ENCODE measurements at regions not wholly inside any gene's neighbourhood (a gene's known extent, or its start where the extent isn't known, plus 50 kb on each side); places are given as distances from the start of the nearest gene placed in this dataset.

DNA sequence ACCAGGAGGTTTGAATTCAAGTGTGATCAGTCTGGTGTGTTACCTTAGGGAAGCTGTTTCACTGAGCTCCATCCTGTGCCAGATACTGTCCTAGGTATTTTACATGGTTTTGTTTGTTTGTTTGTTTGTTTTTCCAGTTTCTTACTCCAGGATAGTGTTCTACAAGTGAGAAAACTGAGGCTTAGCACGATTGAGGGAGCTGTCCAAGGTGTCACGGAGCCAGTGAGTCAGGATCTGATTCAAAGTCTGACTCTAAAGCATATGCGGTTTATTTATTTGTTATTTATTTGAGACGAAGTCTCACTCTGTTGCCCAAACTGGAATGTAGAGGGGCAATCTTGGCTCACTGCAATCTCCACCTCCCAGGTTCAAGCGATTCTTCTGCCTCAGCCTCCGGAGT, 79.7 kb upstream of the GNG2 start:
- intact Hi-C loops (cut with DNase I), result loop anchor here (1.0 to 2.0 kb wide), 2 partner anchors 128 to 497 kb away; no protein-coding TSS in a partner anchor

DNA sequence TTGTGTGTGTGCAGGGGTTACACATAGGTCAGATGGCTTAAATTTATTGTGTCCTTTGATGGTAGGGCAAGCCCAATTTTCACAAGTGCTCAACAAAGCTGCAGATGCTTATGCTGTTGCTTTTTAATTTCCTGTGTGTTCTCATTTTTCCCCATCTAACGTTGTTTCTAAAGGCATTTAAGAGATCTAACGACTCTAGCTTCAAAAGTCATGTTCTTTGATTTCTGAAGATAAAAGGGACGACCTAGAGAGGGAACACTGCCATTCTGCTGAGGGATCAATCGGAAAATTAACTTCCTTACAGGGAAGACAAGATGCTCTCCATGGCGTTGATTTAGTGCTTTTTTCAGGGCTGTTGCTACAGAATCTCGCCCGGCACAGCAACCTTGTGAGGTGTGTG, 79.0 kb upstream of the GNG2 start:
- TF ChIP-seq, protein P1, sequence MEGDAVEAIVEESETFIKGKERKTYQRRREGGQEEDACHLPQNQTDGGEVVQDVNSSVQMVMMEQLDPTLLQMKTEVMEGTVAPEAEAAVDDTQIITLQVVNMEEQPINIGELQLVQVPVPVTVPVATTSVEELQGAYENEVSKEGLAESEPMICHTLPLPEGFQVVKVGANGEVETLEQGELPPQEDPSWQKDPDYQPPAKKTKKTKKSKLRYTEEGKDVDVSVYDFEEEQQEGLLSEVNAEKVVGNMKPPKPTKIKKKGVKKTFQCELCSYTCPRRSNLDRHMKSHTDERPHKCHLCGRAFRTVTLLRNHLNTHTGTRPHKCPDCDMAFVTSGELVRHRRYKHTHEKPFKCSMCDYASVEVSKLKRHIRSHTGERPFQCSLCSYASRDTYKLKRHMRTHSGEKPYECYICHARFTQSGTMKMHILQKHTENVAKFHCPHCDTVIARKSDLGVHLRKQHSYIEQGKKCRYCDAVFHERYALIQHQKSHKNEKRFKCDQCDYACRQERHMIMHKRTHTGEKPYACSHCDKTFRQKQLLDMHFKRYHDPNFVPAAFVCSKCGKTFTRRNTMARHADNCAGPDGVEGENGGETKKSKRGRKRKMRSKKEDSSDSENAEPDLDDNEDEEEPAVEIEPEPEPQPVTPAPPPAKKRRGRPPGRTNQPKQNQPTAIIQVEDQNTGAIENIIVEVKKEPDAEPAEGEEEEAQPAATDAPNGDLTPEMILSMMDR (IDR thresholded peaks at IDR 0.05), result no peak
- H3K4me1 ChIP-seq, result no peaks in the 10 kb centered on the region
- no peak overlapping the region for H3K4me3 ChIP-seq
- no peaks in the 10 kb centered on the region for H3K36me3 ChIP-seq
- no peaks in the 10 kb centered on the region for H3K27me3 ChIP-seq
- H3K27ac ChIP-seq, result no peak overlapping the region
- peaks cover 0 to 4% of the 10 kb centered on the region in 2 donors for H3K9me3 ChIP-seq
- intact Hi-C loops (cut with DNase I), result loop anchor here (2.0 kb wide), 1 partner anchor 129 kb away; no protein-coding TSS in a partner anchor
- no peak for DNase-seq (ENCODE audit: low spot score in 2 of 2)

More for the DNA sequence above, 79.7 kb upstream of the GNG2 start:
- H3K4me3 ChIP-seq, result no peak overlapping the region
- no peaks in the 10 kb centered on the region for H3K9me3 ChIP-seq
- DNase-seq (ENCODE audit: low spot score in 2 of 2), result no peak
- H3K27ac ChIP-seq, result no peak overlapping the region
- TF ChIP-seq, protein P1 (IDR thresholded peaks at IDR 0.05), result no peak
- H3K27me3 ChIP-seq, result no peaks in the 10 kb centered on the region
- H3K4me1 ChIP-seq, result no peaks in the 10 kb centered on the region
- H3K36me3 ChIP-seq, result no peaks in the 10 kb centered on the region

DNA sequence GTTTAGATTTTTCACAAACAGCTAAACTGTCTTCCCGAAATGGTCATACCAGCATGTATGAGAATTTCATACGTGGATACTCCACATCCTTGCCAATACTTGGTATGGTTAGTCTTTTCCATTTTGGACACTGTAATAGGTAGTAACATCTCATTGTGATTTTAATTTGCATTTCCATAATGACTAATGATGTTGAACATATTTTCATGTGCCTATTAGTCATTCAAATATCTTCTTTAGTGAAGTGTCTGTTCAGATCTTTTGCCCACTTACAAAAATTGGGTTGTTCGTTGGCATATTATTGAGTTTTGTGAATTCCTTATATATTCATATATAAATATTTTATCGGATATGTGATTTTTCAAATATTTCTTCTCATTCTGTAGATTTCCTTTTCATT, 78.0 kb upstream of the GNG2 start:
- H3K27me3 ChIP-seq, result no peaks in the 10 kb centered on the region
- H3K36me3 ChIP-seq, result no peaks in the 10 kb centered on the region
- intact Hi-C loops (cut with DNase I), result no loop called here
- H3K27ac ChIP-seq, result no peak overlapping the region
- no peaks in the 10 kb centered on the region for H3K4me1 ChIP-seq
- H3K4me3 ChIP-seq, result no peak overlapping the region
- TF ChIP-seq, protein P1 (IDR thresholded peaks at IDR 0.05), result no peak
- H3K9me3 ChIP-seq, result peaks cover 0 to 7% of the 10 kb centered on the region in 2 donors
- no peak for DNase-seq (ENCODE audit: low spot score in 2 of 2)

DNA sequence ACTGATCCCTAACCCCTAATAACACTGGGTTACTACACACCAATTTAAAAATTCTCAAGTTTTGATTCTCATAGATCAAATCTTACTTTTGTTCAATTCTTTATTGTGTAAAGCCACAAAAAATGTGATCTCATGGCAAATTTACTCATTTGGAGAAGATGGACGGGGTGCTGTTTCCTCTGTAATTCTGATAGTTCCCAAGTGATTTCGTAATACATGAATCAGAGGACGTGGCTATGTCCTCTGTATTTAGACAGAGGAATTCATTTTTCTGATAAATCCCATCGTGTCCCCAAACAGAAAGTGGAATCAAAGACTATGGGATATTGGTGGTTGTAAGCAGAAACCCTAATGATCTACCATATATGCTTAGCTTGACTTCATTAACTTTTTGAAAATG, 76.6 kb upstream of the GNG2 start:
- H3K27me3 ChIP-seq, result no peaks in the 10 kb centered on the region
- no peaks in the 10 kb centered on the region for H3K4me1 ChIP-seq
- TF ChIP-seq, protein P1 (IDR thresholded peaks at IDR 0.05), result no peak
- intact Hi-C loops (cut with DNase I), result no loop called here
- no peak overlapping the region for H3K4me3 ChIP-seq
- H3K27ac ChIP-seq, result no peak overlapping the region
- no peak for DNase-seq (ENCODE audit: low spot score in 2 of 2)
- H3K36me3 ChIP-seq, result no peaks in the 10 kb centered on the region
- H3K9me3 ChIP-seq, result peaks cover 0 to 7% of the 10 kb centered on the region in 2 donors

DNA sequence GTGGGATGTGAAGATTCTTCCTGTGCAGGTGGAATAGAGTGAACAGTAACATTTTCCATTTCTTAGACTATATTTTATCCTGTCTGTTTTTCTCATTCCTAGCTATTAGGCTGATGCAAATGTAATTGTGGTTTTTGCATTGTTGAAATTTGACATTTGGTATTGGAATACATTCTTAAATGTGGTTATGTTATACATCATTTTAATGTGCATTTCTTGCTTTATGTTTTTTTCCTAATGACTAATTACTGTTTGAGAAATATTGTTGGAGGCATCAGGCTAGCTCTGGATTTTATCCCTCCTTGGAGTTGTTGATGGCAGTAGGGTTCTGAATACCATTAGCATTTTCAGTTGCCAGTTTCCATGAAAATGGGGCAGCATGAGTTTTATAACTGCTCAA, 75.9 kb upstream of the GNG2 start:
- intact Hi-C loops (cut with DNase I), result no loop called here

More for the DNA sequence above, 75.9 kb upstream of the GNG2 start:
- TF ChIP-seq, protein P1 (IDR thresholded peaks at IDR 0.05), result no peak
- no peaks in the 10 kb centered on the region for H3K27me3 ChIP-seq
- H3K27ac ChIP-seq, result no peak overlapping the region
- no peak for DNase-seq (ENCODE audit: low spot score in 2 of 2)
- H3K4me1 ChIP-seq, result no peaks in the 10 kb centered on the region
- H3K9me3 ChIP-seq, result peaks cover 0 to 7% of the 10 kb centered on the region in 2 donors
- no peak overlapping the region for H3K4me3 ChIP-seq
- no peaks in the 10 kb centered on the region for H3K36me3 ChIP-seq

Data from ascending aorta (tissue), 2 donors.